A549 (cell line): ENCODE measurements at regions not wholly inside any gene's neighbourhood (a gene's known extent, or its start where the extent isn't known, plus 50 kb on each side); places are given as distances from the start of the nearest gene placed in this dataset.
"Not testable (repeated sequence)": the region's sequence is repeated elsewhere in the genome, so short reads cannot be mapped to it uniquely, and the experiment has no call there.

ENCODE experiments used
- BHLHE40 ChIP-seq: IDR thresholded peaks from 2 replicates; pipeline ENCODE4 v1.6.1; 2012; ENCODE audit warnings: low read depth, low read length, inconsistent platforms
- CEBPB ChIP-seq, 2 experiments: fragments of >200 bp in 1 of 2; sonication (Bioruptor Twin) in 1 of 2; formaldehyde crosslinking in 1 of 2; IDR thresholded peaks; 2 replicates each; pipeline ENCODE4 v1.6.1; 2012 to 2016
- CTCF ChIP-seq: fragments of >200 bp; sonication (Bioruptor Twin); formaldehyde crosslinking; IDR thresholded peaks from 3 replicates; pipeline ENCODE4 v1.5.1; 2016
- ELK1 ChIP-seq: fragments of 150-350 bp; IDR thresholded peaks from 2 replicates; pipeline ENCODE4 v1.6.1; 2014; ENCODE audit warnings: low read depth, mild to moderate bottlenecking, low read length
- EP300 ChIP-seq, 2 experiments: fragments of >200 bp; sonication (Bioruptor Twin); formaldehyde crosslinking; IDR thresholded peaks; 2 replicates in 1 of 2; 3 replicates in 1 of 2; pipeline ENCODE4 v1.6.1; 2016 to 2017
- MAX ChIP-seq: IDR thresholded peaks from 2 replicates; pipeline ENCODE4 v1.6.1; 2012
- MYC ChIP-seq: IDR thresholded peaks from 2 replicates; pipeline ENCODE4 v1.6.1; 2012; ENCODE audit warnings: mild to moderate bottlenecking, inconsistent platforms, low read length, improper control_type of control experiment, borderline replicate concordance
- POLR2A ChIP-seq: IDR thresholded peaks from 2 replicates; pipeline ENCODE4 v1.6.1; 2012; ENCODE audit warnings: mild to moderate bottlenecking, low read length
- POLR2AphosphoS2 ChIP-seq: conservative IDR thresholded peaks from 2 replicates; pipeline ENCODE4 v1.6.1; 2012; ENCODE audit warnings: low read length, improper control_type of control experiment, inconsistent platforms
- REST ChIP-seq: fragments of 200-600 bp; sonication (generic); IDR thresholded peaks from 2 replicates; pipeline ENCODE4 v1.6.1; 2016; ENCODE audit warnings: antibody characterized with exemption, mild to moderate bottlenecking, moderate library complexity

GRCh38 chr3:75301050-75301449, 363.1 kb upstream of the FRG2C start:
- TF ChIP-seq POLR2AphosphoS2; BHLHE40; CTCF; REST; POLR2A; ELK1; MYC; EP300 (IDR thresholded peaks at IDR 0.05); MAX; CEBPB (IDR thresholded peaks at IDR 0.05): not testable (repeated sequence)
